SK-N-SH treated with all-trans-retinoic acid at 6 μM for 48 hours (cell line): ENCODE measurements at regions not wholly inside any gene's neighbourhood (a gene's known extent, or its start where the extent isn't known, plus 50 kb on each side); places are given as distances from the start of the nearest gene placed in this dataset.

Source experiments
- ATAC-seq: fragments of 200-7000 bp; cut with Tn5 transposase; 3 replicates; pipeline ENCODE4 v1.9.1; 2020; ENCODE audit warnings: mild to moderate bottlenecking, moderate library complexity
- ARNTL ChIP-seq: fragments of 450-650 bp; formaldehyde crosslinking; IDR thresholded peaks from 2 replicates; pipeline ENCODE4 v1.5.0; 2020; ENCODE audit warnings: low read depth, mild to moderate bottlenecking, moderate library complexity, borderline replicate concordance
- BACH2 ChIP-seq: fragments of 250-450 bp; sonication (Bioruptor Pico); IDR thresholded peaks from 2 replicates; pipeline ENCODE4 v1.9.0; 2021; ENCODE audit warnings: mild to moderate bottlenecking, borderline replicate concordance
- CREB5 ChIP-seq: fragments of 250-450 bp; sonication (Bioruptor Pico); IDR thresholded peaks from 2 replicates; pipeline ENCODE4 v1.5.1; 2020; ENCODE audit warnings: low read depth, mild to moderate bottlenecking, moderate library complexity
- CSRNP3 ChIP-seq: fragments of 250-450 bp; sonication (Bioruptor Pico); IDR thresholded peaks from 2 replicates; pipeline ENCODE4 v1.5.1; 2021; ENCODE audit warnings: mild to moderate bottlenecking, moderate library complexity
- ESRRG ChIP-seq: fragments of 250-450 bp; sonication (Bioruptor Pico); IDR thresholded peaks from 2 replicates; pipeline ENCODE4 v1.6.1; 2021; ENCODE audit warnings: mild to moderate bottlenecking
- GLIS3 ChIP-seq: fragments of 250-450 bp; sonication (Bioruptor Pico); IDR thresholded peaks from 2 replicates; pipeline ENCODE4 v1.5.0; 2020; ENCODE audit warnings: mild to moderate bottlenecking, moderate library complexity
- ISL1 ChIP-seq: fragments of 250-450 bp; sonication (Bioruptor Pico); IDR thresholded peaks from 2 replicates; pipeline ENCODE4 v2.1.2; 2022; ENCODE audit warnings: mild to moderate bottlenecking, moderate library complexity
- OSR1 ChIP-seq: fragments of 250-450 bp; sonication (Bioruptor Pico); IDR thresholded peaks from 2 replicates; pipeline ENCODE4 v1.8.0; 2022; ENCODE audit warnings: moderate library complexity, mild to moderate bottlenecking, inconsistent platforms
- PATZ1 ChIP-seq: fragments of 250-450 bp; sonication (Bioruptor Pico); IDR thresholded peaks from 2 replicates; pipeline ENCODE4 v1.8.0; 2020; ENCODE audit warnings: mild to moderate bottlenecking, moderate library complexity, borderline replicate concordance
- PPARA ChIP-seq: fragments of 250-450 bp; sonication (Bioruptor Pico); IDR thresholded peaks from 2 replicates; pipeline ENCODE4 v1.5.0; 2020; ENCODE audit warnings: mild to moderate bottlenecking, borderline replicate concordance
- RARB ChIP-seq: fragments of 250-450 bp; sonication (Bioruptor Pico); IDR thresholded peaks from 2 replicates; pipeline ENCODE4 v1.8.0; 2021; ENCODE audit warnings: mild to moderate bottlenecking, moderate library complexity
- SNAI2 ChIP-seq: fragments of 250-450 bp; sonication (Bioruptor Pico); IDR thresholded peaks from 2 replicates; pipeline ENCODE4 v1.5.0; 2020; ENCODE audit warnings: mild to moderate bottlenecking, moderate library complexity
- TCF4 ChIP-seq: fragments of 250-450 bp; sonication (Bioruptor Pico); IDR thresholded peaks from 2 replicates; pipeline ENCODE4 v1.8.0; 2021; ENCODE audit warnings: mild to moderate bottlenecking, moderate library complexity, borderline replicate concordance
- TOX ChIP-seq: fragments of 250-450 bp; sonication (Bioruptor Pico); IDR thresholded peaks from 2 replicates; pipeline ENCODE4 v1.8.0; 2021; ENCODE audit warnings: mild to moderate bottlenecking, moderate library complexity, borderline replicate concordance
- TSHZ2 ChIP-seq: fragments of 250-450 bp; sonication (Bioruptor Pico); IDR thresholded peaks from 2 replicates; pipeline ENCODE4 v1.5.0; 2020; ENCODE audit warnings: mild to moderate bottlenecking, moderate library complexity
- ZC3H10 ChIP-seq: fragments of 250-450 bp; sonication (Bioruptor Pico); IDR thresholded peaks from 2 replicates; pipeline ENCODE4 v1.5.1; 2021; ENCODE audit warnings: mild to moderate bottlenecking, moderate library complexity
- ZFP3 ChIP-seq: fragments of 250-450 bp; sonication (Bioruptor Pico); IDR thresholded peaks from 2 replicates; pipeline ENCODE4 v1.5.0; 2020; ENCODE audit warnings: mild to moderate bottlenecking, moderate library complexity
- ZFP30 ChIP-seq: fragments of 450-650 bp; formaldehyde crosslinking; IDR thresholded peaks from 2 replicates; pipeline ENCODE4 v1.5.0; 2022; ENCODE audit warnings: mild to moderate bottlenecking, moderate library complexity
- ZNF565 ChIP-seq: fragments of 450-650 bp; formaldehyde crosslinking; conservative IDR thresholded peaks from 2 replicates; pipeline ENCODE4 v1.5.0; 2020; ENCODE audit warnings: low read depth, mild to moderate bottlenecking, moderate library complexity
- ZNF70 ChIP-seq: fragments of 450-650 bp; formaldehyde crosslinking; IDR thresholded peaks from 2 replicates; pipeline ENCODE4 v1.5.0; 2020; ENCODE audit warnings: mild to moderate bottlenecking, moderate library complexity
- ZNF8 ChIP-seq: fragments of 450-650 bp; formaldehyde crosslinking; IDR thresholded peaks from 2 replicates; pipeline ENCODE4 v1.5.0; 2020; ENCODE audit warnings: mild to moderate bottlenecking, moderate library complexity

GRCh38 chrX:20438871-20439526 lies 172.3 kb upstream of the RPS6KA3 start (continued):
- no peak for TF ChIP-seq TOX (CRISPR knock-in tag)
- no peak for TF ChIP-seq ZFP30 (CRISPR knock-in tag)
- no peak for TF ChIP-seq TCF4 (CRISPR knock-in tag)
- no peak for TF ChIP-seq CREB5 (CRISPR knock-in tag)
- TF ChIP-seq TSHZ2 (CRISPR knock-in tag): no peak
- TF ChIP-seq ARNTL: no peak
- TF ChIP-seq ZNF8: no peak
- no peak for TF ChIP-seq ZC3H10 (CRISPR knock-in tag)

- TF ChIP-seq BACH2 (CRISPR knock-in tag) (no peak), ZFP30 (CRISPR knock-in tag) (no peak), OSR1 (CRISPR knock-in tag) (no peak), ARNTL (no peak), ESRRG (CRISPR knock-in tag) (no peak), ZC3H10 (CRISPR knock-in tag) (no peak), ZFP3 (CRISPR knock-in tag) (no peak), SNAI2 (CRISPR knock-in tag) (no peak), RARB (CRISPR knock-in tag) (no peak), PATZ1 (no peak), ZNF565 (CRISPR knock-in tag) (no peak)
- ATAC-seq: no peak
Measured at GRCh38 chrX:20437683-20438082, 171.0 kb upstream of the RPS6KA3 start.

- TF ChIP-seq ESRRG (CRISPR knock-in tag): no peak
- TF ChIP-seq ARNTL: no peak
- no peak for TF ChIP-seq RARB (CRISPR knock-in tag)
- no peak for TF ChIP-seq TCF4 (CRISPR knock-in tag)
- no peak for TF ChIP-seq PATZ1
- no peak for TF ChIP-seq PPARA
- no peak for TF ChIP-seq ZNF565 (CRISPR knock-in tag)
- TF ChIP-seq GLIS3: no peak
- TF ChIP-seq ZFP30 (CRISPR knock-in tag): no peak
- no peak for TF ChIP-seq ISL1 (CRISPR knock-in tag)
- ATAC-seq: no peak
Measured at GRCh38 chrX:20435913-20436312, 169.2 kb upstream of the RPS6KA3 start.

- no peak for ATAC-seq
- no peak for TF ChIP-seq ZNF8
- TF ChIP-seq TSHZ2 (CRISPR knock-in tag): no peak
- no peak for TF ChIP-seq ESRRG (CRISPR knock-in tag)
- no peak for TF ChIP-seq PPARA
- TF ChIP-seq ARNTL: no peak
- no peak for TF ChIP-seq CSRNP3 (CRISPR knock-in tag)
- TF ChIP-seq ZFP30 (CRISPR knock-in tag): no peak
- TF ChIP-seq ZNF70 (CRISPR knock-in tag): no peak
- TF ChIP-seq ZC3H10 (CRISPR knock-in tag): no peak
- TF ChIP-seq RARB (CRISPR knock-in tag): no peak
- no peak for TF ChIP-seq PATZ1
- no peak for TF ChIP-seq TCF4 (CRISPR knock-in tag)
Measured at GRCh38 chrX:20434986-20435385, 168.3 kb upstream of the RPS6KA3 start.
